ENCODE measurements at regions not wholly inside any gene's neighbourhood (a gene's known extent, or its start where the extent isn't known, plus 50 kb on each side); places are given as distances from the start of the nearest gene placed in this dataset.

DNA sequence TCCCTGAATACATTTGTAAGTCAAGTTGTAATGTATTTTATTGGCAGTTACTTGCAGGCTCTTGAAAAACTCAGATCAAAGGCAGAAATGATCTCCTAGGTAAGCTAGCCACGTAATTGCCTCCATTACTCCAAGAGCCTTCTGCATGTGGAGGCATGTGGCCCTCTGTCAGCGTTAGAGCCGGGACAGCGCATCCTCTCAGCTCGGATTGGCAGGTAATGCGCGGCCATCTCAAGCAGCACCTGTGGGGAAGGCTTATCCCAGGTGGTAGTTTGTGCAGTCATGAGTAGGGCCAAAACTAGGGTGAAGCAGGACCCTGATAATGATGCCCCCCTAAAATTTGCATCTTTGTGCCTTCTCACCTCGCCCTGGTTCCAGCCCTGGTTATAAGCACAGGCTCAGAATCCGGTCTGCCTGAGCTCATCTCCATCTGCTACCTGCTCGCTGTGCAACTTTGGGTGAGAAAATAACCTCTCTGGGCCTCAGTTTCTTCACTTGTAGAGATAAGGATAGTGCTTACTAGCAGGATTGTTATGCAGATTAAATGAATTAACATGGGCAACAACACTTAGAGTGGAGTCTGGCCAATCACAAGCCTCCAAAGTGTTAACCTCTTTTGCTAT is 157.5 kb upstream of the PMEPA1 start:
- no peaks in the 10 kb centered on the region for H3F3A ChIP-seq (ENCODE audit: low read depth)
- H3K79me2 ChIP-seq (ENCODE audit: insufficient read depth, low read length), result no peaks in the 10 kb centered on the region
- no peaks in the 10 kb centered on the region for H3K27me3 ChIP-seq (ENCODE audit: insufficient read depth, low read length, poor library complexity, severe bottlenecking)
- no peaks in the 10 kb centered on the region for H3K4me1 ChIP-seq (ENCODE audit: insufficient read depth, low read length, poor library complexity, severe bottlenecking)
- H3K9me2 ChIP-seq (replicated peaks; ENCODE audit: low read depth, low read length), result no peaks in the 10 kb centered on the region
- no peak overlapping the region for H3K4me3 ChIP-seq (ENCODE audit: low read length, poor library complexity, severe bottlenecking)
- TF ChIP-seq, protein P1, sequence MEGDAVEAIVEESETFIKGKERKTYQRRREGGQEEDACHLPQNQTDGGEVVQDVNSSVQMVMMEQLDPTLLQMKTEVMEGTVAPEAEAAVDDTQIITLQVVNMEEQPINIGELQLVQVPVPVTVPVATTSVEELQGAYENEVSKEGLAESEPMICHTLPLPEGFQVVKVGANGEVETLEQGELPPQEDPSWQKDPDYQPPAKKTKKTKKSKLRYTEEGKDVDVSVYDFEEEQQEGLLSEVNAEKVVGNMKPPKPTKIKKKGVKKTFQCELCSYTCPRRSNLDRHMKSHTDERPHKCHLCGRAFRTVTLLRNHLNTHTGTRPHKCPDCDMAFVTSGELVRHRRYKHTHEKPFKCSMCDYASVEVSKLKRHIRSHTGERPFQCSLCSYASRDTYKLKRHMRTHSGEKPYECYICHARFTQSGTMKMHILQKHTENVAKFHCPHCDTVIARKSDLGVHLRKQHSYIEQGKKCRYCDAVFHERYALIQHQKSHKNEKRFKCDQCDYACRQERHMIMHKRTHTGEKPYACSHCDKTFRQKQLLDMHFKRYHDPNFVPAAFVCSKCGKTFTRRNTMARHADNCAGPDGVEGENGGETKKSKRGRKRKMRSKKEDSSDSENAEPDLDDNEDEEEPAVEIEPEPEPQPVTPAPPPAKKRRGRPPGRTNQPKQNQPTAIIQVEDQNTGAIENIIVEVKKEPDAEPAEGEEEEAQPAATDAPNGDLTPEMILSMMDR (conservative IDR thresholded peaks at IDR 0.05; ENCODE audit: low read length), result no peak
- no peak overlapping the region for H3K9ac ChIP-seq (ENCODE audit: low read depth, low read length, poor library complexity, severe bottlenecking)
- no peaks in the 10 kb centered on the region for H4K20me1 ChIP-seq (ENCODE audit: insufficient read depth, low read length, poor library complexity, severe bottlenecking)
- H3K9me3 ChIP-seq (ENCODE audit: insufficient read depth, low read depth, low read length), result no peaks in the 10 kb centered on the region
- no peaks in the 10 kb centered on the region for H3K36me3 ChIP-seq (ENCODE audit: insufficient read depth, low read length)
- H2AFZ ChIP-seq (ENCODE audit: low read length), result no peak overlapping the region
- H3K4me2 ChIP-seq (ENCODE audit: low read depth, low read length, poor library complexity, severe bottlenecking), result no peak overlapping the region

DNA sequence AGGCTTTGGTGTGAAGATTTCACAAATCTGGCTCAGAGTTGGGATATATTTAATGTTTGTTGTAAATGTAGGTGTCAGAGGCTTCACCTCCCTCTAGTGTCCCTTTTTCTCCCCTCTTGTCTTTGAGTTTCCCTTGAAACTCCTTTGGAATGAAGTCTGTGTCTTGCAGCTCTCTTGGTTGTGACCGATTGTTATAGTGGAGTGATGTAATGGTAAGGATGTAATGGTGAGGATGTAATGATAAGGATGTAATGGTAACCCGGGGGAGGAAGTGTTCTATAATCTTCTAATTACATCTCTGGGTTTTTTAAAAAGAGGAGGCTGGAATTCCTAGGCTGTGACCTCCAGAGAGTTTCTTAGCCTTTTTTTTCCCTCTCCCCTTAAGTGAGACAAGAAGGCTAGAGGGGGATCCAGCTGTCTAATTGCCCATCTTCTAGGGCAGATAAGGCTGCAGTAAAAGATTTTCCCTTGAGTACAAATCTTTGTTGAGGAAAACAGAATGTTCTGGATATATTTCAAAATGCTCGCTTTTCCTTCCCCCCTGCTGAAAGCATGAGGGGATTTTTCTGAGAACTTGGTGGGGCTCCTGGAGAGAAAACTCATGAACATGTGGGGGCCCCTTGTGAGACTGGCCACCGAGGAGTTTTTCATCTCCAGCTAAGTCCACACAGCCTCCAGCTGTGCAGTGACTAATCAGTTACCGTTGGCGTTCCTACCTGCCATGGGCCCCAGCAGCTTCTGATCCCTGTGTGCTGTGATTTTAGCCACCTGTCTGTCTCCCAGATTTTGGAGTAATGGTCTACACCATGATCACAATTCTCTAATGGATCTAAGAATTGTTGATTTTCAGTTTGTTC is 156.7 kb upstream of the PMEPA1 start:
- H4K20me1 ChIP-seq (ENCODE audit: insufficient read depth, low read length, poor library complexity, severe bottlenecking), result no peaks in the 10 kb centered on the region
- no peaks in the 10 kb centered on the region for H3K9me3 ChIP-seq (ENCODE audit: insufficient read depth, low read depth, low read length)
- H3K27me3 ChIP-seq (ENCODE audit: insufficient read depth, low read length, poor library complexity, severe bottlenecking), result no peaks in the 10 kb centered on the region
- H3K79me2 ChIP-seq (ENCODE audit: insufficient read depth, low read length), result no peaks in the 10 kb centered on the region
- TF ChIP-seq EZH2phosphoT487 (IDR thresholded peaks at IDR 0.05; ENCODE audit: borderline replicate concordance), result no peak
- TF ChIP-seq, protein P1 (conservative IDR thresholded peaks at IDR 0.05; ENCODE audit: low read length), result no peak
- H3K4me1 ChIP-seq (ENCODE audit: insufficient read depth, low read length, poor library complexity, severe bottlenecking), result no peaks in the 10 kb centered on the region
- no peaks in the 10 kb centered on the region for H3K36me3 ChIP-seq (ENCODE audit: insufficient read depth, low read length)
- no peak overlapping the region for H3K4me2 ChIP-seq (ENCODE audit: low read depth, low read length, poor library complexity, severe bottlenecking)
- no peaks in the 10 kb centered on the region for H3K9me2 ChIP-seq (replicated peaks; ENCODE audit: low read depth, low read length)
- no peak overlapping the region for H3K4me3 ChIP-seq (ENCODE audit: low read length, poor library complexity, severe bottlenecking)
- H2AFZ ChIP-seq (ENCODE audit: low read length), result no peak overlapping the region
- no peaks in the 10 kb centered on the region for H3F3A ChIP-seq (ENCODE audit: low read depth)
- H3K9ac ChIP-seq (ENCODE audit: low read depth, low read length, poor library complexity, severe bottlenecking), result no peak overlapping the region

DNA sequence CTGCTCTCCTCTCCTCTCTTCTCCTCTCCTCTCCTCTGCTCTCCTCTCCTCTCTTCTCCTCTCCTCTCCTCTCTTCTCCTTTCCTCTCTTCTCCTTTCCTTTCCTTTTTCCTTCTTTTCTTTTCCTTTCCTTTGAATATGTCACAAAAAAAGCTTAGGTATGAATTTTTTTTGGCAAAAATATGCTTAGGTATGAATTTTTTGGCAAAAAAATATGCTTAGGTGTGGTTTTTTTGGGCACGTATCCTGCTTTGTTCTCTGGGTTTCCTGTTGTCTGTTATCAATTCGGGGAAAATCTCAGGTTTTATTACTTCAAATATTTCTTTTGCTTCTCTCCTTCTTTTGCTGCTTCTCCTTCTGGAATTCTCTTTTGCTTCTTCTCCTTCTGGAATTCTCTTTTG is 155.5 kb upstream of the PMEPA1 start:
- no peaks in the 10 kb centered on the region for H3K79me2 ChIP-seq (ENCODE audit: insufficient read depth, low read length)
- no peaks in the 10 kb centered on the region for H3K9me3 ChIP-seq (ENCODE audit: insufficient read depth, low read depth, low read length)
- no peaks in the 10 kb centered on the region for H3F3A ChIP-seq (ENCODE audit: low read depth)
- no peak overlapping the region for H3K4me2 ChIP-seq (ENCODE audit: low read depth, low read length, poor library complexity, severe bottlenecking)
- H3K9ac ChIP-seq (ENCODE audit: low read depth, low read length, poor library complexity, severe bottlenecking), result no peak overlapping the region
- no peaks in the 10 kb centered on the region for H3K36me3 ChIP-seq (ENCODE audit: insufficient read depth, low read length)
- no peak overlapping the region for H3K4me3 ChIP-seq (ENCODE audit: low read length, poor library complexity, severe bottlenecking)
- H4K20me1 ChIP-seq (ENCODE audit: insufficient read depth, low read length, poor library complexity, severe bottlenecking), result no peaks in the 10 kb centered on the region
- no peak overlapping the region for H2AFZ ChIP-seq (ENCODE audit: low read length)
- H3K27me3 ChIP-seq (ENCODE audit: insufficient read depth, low read length, poor library complexity, severe bottlenecking), result no peaks in the 10 kb centered on the region
- H3K9me2 ChIP-seq (replicated peaks; ENCODE audit: low read depth, low read length), result no peaks in the 10 kb centered on the region
- no peak for TF ChIP-seq EZH2phosphoT487 (IDR thresholded peaks at IDR 0.05; ENCODE audit: borderline replicate concordance)
- TF ChIP-seq, protein P1 (conservative IDR thresholded peaks at IDR 0.05; ENCODE audit: low read length), result no peak
- H3K4me1 ChIP-seq (ENCODE audit: insufficient read depth, low read length, poor library complexity, severe bottlenecking), result no peaks in the 10 kb centered on the region
